Mesendoderm (in vitro differentiated cells): ENCODE measurements at regions not wholly inside any gene's neighbourhood (a gene's known extent, or its start where the extent isn't known, plus 50 kb on each side); places are given as distances from the start of the nearest gene placed in this dataset.
A peak's percentile ranks its signal among the peaks of the same experiment; 100 is the strongest.

Source experiments
- DNase-seq: peaks from one replicate; pipeline ENCODE4 v3.0.0; 2013
- H2AK5ac ChIP-seq: 2 replicates; pipeline ENCODE4 v1.6.1; 2013; ENCODE audit warnings: low read length, inconsistent platforms
- H2BK120ac ChIP-seq: 2 replicates; pipeline ENCODE4 v1.6.1; 2013; ENCODE audit warnings: low read depth, mild to moderate bottlenecking, low read length, moderate library complexity, mixed read lengths
- H2BK15ac ChIP-seq: replicated peaks from 2 replicates; pipeline ENCODE4 v1.6.1; 2013; ENCODE audit warnings: low read depth, mild to moderate bottlenecking, moderate library complexity
- H2BK5ac ChIP-seq: 2 replicates; pipeline ENCODE4 v1.6.1; 2013; ENCODE audit warnings: low read length, inconsistent platforms
- H3K18ac ChIP-seq: 2 replicates; pipeline ENCODE4 v1.6.1; 2013; ENCODE audit warnings: mild to moderate bottlenecking, low read length, mixed read lengths
- H3K23ac ChIP-seq: one replicate; pipeline ENCODE4 v1.6.1; 2013; ENCODE audit warnings: low read length
- H3K27ac ChIP-seq: 2 replicates; pipeline ENCODE4 v1.5.1; 2013; ENCODE audit warnings: low read depth, mild to moderate bottlenecking, inconsistent platforms, low read length, moderate library complexity
- H3K27me3 ChIP-seq: 2 replicates; pipeline ENCODE4 v1.6.1; 2013; ENCODE audit warnings: low read length, control low read depth, mild to moderate bottlenecking, inconsistent platforms; ENCODE audit not compliant: insufficient read depth, poor library complexity
- H3K36me3 ChIP-seq: 2 replicates; pipeline ENCODE4 v1.6.1; 2013; ENCODE audit warnings: low read length, inconsistent platforms; ENCODE audit not compliant: control insufficient read depth, insufficient read depth
- H3K4ac ChIP-seq: one replicate; pipeline ENCODE4 v1.6.1; 2013; ENCODE audit warnings: low read depth, mild to moderate bottlenecking, low read length, moderate library complexity
- H3K4me1 ChIP-seq: 2 replicates; pipeline ENCODE4 v1.6.1; 2013; ENCODE audit warnings: low read depth, low read length, inconsistent platforms; ENCODE audit not compliant: control insufficient read depth
- H3K4me2 ChIP-seq: 2 replicates; pipeline ENCODE4 v1.6.1; 2013; ENCODE audit warnings: low read length
- H3K4me3 ChIP-seq: 2 replicates; pipeline ENCODE4 v1.5.1; 2013; ENCODE audit warnings: mild to moderate bottlenecking, low read length
- H3K56ac ChIP-seq: one replicate; pipeline ENCODE4 v1.6.1; 2013; ENCODE audit warnings: low read length
- H3K79me1 ChIP-seq: 2 replicates; pipeline ENCODE4 v1.6.1; 2013; ENCODE audit warnings: low read length, inconsistent platforms
- H3K79me2 ChIP-seq: 2 replicates; pipeline ENCODE4 v1.6.1; 2013; ENCODE audit warnings: mild to moderate bottlenecking, low read length; ENCODE audit not compliant: control insufficient read depth, insufficient read depth
- H3K9ac ChIP-seq: 2 replicates; pipeline ENCODE4 v1.6.1; 2013; ENCODE audit warnings: low read length, inconsistent platforms
- H4K5ac ChIP-seq: one replicate; pipeline ENCODE4 v1.6.1; 2013; ENCODE audit warnings: low read length
- H4K8ac ChIP-seq: one replicate; pipeline ENCODE4 v1.6.1; 2013; ENCODE audit warnings: low read depth, mild to moderate bottlenecking, control low read depth, low read length, moderate library complexity
- WGBS: extraction: QIAGEN DNeasy Blood & Tissue Kit; methylation state at CpG from one replicate; pipeline ENCODE4 v1.1.7; 2013; ENCODE audit warnings: low lambda C conversion rate, missing lambda C conversion rate; ENCODE audit not compliant: insufficient coverage; ENCODE audit errors: extremely low coverage; 5-methylcytosine and 5-hydroxymethylcytosine counted together

- Histone ChIP-seq H3K36me3 (no peaks in the 10 kb centered on the region), H3K4ac (no peak overlapping the region)
- WGBS: no CpG with 5 or more reads among the region's 7 CpGs
These were observed 669.0 kb downstream of the BCL11B start for GRCh38 chr14:98602983-98603382.

GRCh38 chr14:98605043-98605442 is 667.0 kb downstream of the BCL11B start:
- no peak overlapping the region for H2BK5ac ChIP-seq

More at GRCh38 chr14:98602983-98603382, 669.0 kb downstream of the BCL11B start:
- no peak overlapping the region for H4K5ac ChIP-seq
- H2BK120ac ChIP-seq: no peak overlapping the region
- no peak overlapping the region for H2AK5ac ChIP-seq
- no peak overlapping the region for H3K4me3 ChIP-seq
- no peak overlapping the region for H3K23ac ChIP-seq
- no peak overlapping the region for H3K18ac ChIP-seq
- no peaks in the 10 kb centered on the region for H3K79me1 ChIP-seq
- no peak overlapping the region for H3K4me2 ChIP-seq
- H2BK5ac ChIP-seq: no peak overlapping the region
- no peaks in the 10 kb centered on the region for H3K79me2 ChIP-seq
- no peak for DNase-seq
- no peaks in the 10 kb centered on the region for H3K27me3 ChIP-seq
- H3K56ac ChIP-seq: no peak overlapping the region
- H3K4me1 ChIP-seq: no peaks in the 10 kb centered on the region
- H4K8ac ChIP-seq: no peak overlapping the region
- H3K27ac ChIP-seq: no peak overlapping the region
- H2BK15ac ChIP-seq: no peak overlapping the region
- no peak overlapping the region for H3K9ac ChIP-seq

GRCh38 chr14:98606041-98606640 is 665.9 kb downstream of the BCL11B start:
- Histone ChIP-seq H3K36me3 (no peaks in the 10 kb centered on the region), H2AK5ac (no peak overlapping the region), H3K79me1 (no peaks in the 10 kb centered on the region), H3K4me3 (no peak overlapping the region), H3K79me2 (no peaks in the 10 kb centered on the region), H3K56ac (no peak overlapping the region), H3K4me2 (no peak overlapping the region), H3K4me1 (no peaks in the 10 kb centered on the region), H2BK120ac (no peak overlapping the region), H3K27ac (no peak overlapping the region), H2BK5ac (no peak overlapping the region), H4K8ac (no peak overlapping the region), H3K9ac (no peak overlapping the region), H4K5ac (no peak overlapping the region), H3K18ac (no peak overlapping the region), H3K23ac (no peak overlapping the region), H2BK15ac (no peak overlapping the region), H3K4ac (no peak overlapping the region), H3K27me3 (no peaks in the 10 kb centered on the region)
- no CpG with 5 or more reads among the region's 8 CpGs for WGBS
- DNase-seq: no peak

More at GRCh38 chr14:98605043-98605442, 667.0 kb downstream of the BCL11B start:
- H3K27ac ChIP-seq: no peak overlapping the region
- no peak overlapping the region for H2BK120ac ChIP-seq
- no peaks in the 10 kb centered on the region for H3K79me1 ChIP-seq
- no peak overlapping the region for H4K5ac ChIP-seq
- H3K4me1 ChIP-seq: no peaks in the 10 kb centered on the region
- no peaks in the 10 kb centered on the region for H3K36me3 ChIP-seq
- DNase-seq: peak; percentile 7
- H3K18ac ChIP-seq: no peak overlapping the region
- no peak overlapping the region for H3K23ac ChIP-seq
- no peak overlapping the region for H3K9ac ChIP-seq
- no peak overlapping the region for H3K4me3 ChIP-seq
- no peaks in the 10 kb centered on the region for H3K79me2 ChIP-seq
- no peak overlapping the region for H3K4me2 ChIP-seq
- no peak overlapping the region for H4K8ac ChIP-seq
- H3K56ac ChIP-seq: no peak overlapping the region
- H2BK15ac ChIP-seq: no peak overlapping the region
- no peak overlapping the region for H2AK5ac ChIP-seq
- H3K27me3 ChIP-seq: no peaks in the 10 kb centered on the region
- no CpG with 5 or more reads among the region's 2 CpGs for WGBS
- H3K4ac ChIP-seq: no peak overlapping the region

GRCh38 chr14:98606816-98607215 is 665.2 kb downstream of the BCL11B start:
- Histone ChIP-seq H4K8ac (no peak overlapping the region), H3K23ac (no peak overlapping the region), H3K79me1 (no peaks in the 10 kb centered on the region), H3K56ac (no peak overlapping the region), H3K9ac (no peak overlapping the region), H2AK5ac (no peak overlapping the region), H3K36me3 (no peaks in the 10 kb centered on the region), H3K4ac (no peak overlapping the region), H2BK5ac (no peak overlapping the region), H2BK120ac (no peak overlapping the region), H3K18ac (no peak overlapping the region), H3K27me3 (no peaks in the 10 kb centered on the region), H4K5ac (no peak overlapping the region), H2BK15ac (no peak overlapping the region), H3K4me3 (no peak overlapping the region), H3K4me1 (no peaks in the 10 kb centered on the region), H3K27ac (no peak overlapping the region), H3K4me2 (no peak overlapping the region), H3K79me2 (no peaks in the 10 kb centered on the region)
- no CpG with 5 or more reads among the region's 4 CpGs for WGBS
- no peak for DNase-seq

GRCh38 chr14:98607341-98607910 is 664.6 kb downstream of the BCL11B start:
- Histone ChIP-seq H3K4me3 (no peak overlapping the region), H4K5ac (no peak overlapping the region), H3K18ac (no peak overlapping the region), H3K23ac (no peak overlapping the region), H3K36me3 (no peaks in the 10 kb centered on the region), H3K9ac (no peak overlapping the region), H2BK15ac (no peak overlapping the region), H3K4ac (no peak overlapping the region), H3K79me1 (no peaks in the 10 kb centered on the region), H3K56ac (no peak overlapping the region), H3K4me2 (no peak overlapping the region), H2BK120ac (no peak overlapping the region), H3K27ac (no peak overlapping the region), H3K79me2 (no peaks in the 10 kb centered on the region), H3K27me3 (no peaks in the 10 kb centered on the region), H2AK5ac (no peak overlapping the region), H2BK5ac (no peak overlapping the region), H3K4me1 (no peaks in the 10 kb centered on the region), H4K8ac (no peak overlapping the region)
- DNase-seq: no peak
- no CpG with 5 or more reads among the region's 4 CpGs for WGBS
